B cell (primary cell): ENCODE measurements at regions not wholly inside any gene's neighbourhood (a gene's known extent, or its start where the extent isn't known, plus 50 kb on each side); places are given as distances from the start of the nearest gene placed in this dataset.

ENCODE experiments used
- ATAC-seq: fragments of 200-7000 bp; cut with Tn5 transposase; one replicate; pipeline ENCODE4 v1.10.0; 2021; ENCODE audit warnings: low read depth, mild to moderate bottlenecking, moderate number of reproducible peaks, moderate library complexity
- CTCF ChIA-PET: fragments of 350-600 bp; sonication (Branson Sonifier 250); formaldehyde crosslinking; loops from one replicate; lab custom pipeline; 2021; ENCODE audit warnings: antibody characterized with exemption, inconsistent platforms; lab: Charles Lee
- POLR2A ChIA-PET: fragments of 350-600 bp; sonication (Branson Sonifier 250); formaldehyde crosslinking; loops from one replicate; lab custom pipeline; 2021; ENCODE audit warnings: antibody characterized with exemption; lab: Charles Lee
- DNase-seq: peaks from one replicate; pipeline ENCODE4 v3.0.0; 2013
- H2AFZ ChIP-seq: 2 replicates; pipeline ENCODE4 v1.6.1; 2012; ENCODE audit warnings: mild to moderate bottlenecking, low read depth, low read length; ENCODE audit not compliant: insufficient read depth, poor library complexity, severe bottlenecking
- H3K27ac ChIP-seq, 2 donors: 1 replicate in 1 of 2; 2 replicates in 1 of 2; pipeline ENCODE4 v1.5.1; 2012 to 2013; ENCODE audit warnings: low read length in 2 of 2, mild to moderate bottlenecking in 2 of 2, moderate library complexity in 1 of 2
- H3K27me3 ChIP-seq, 4 experiments: fragments of 200-600 bp in 1 of 4; sonication (generic) in 1 of 4; replicated peaks in 1 of 4; 1 replicate in 2 of 4; 2 replicates in 2 of 4; pipeline versions ENCODE4 v1.6.1 to v1.7.0; 2013 to 2016; ENCODE audit warnings: low read length in 3 of 4, mild to moderate bottlenecking in 2 of 4, mixed read lengths in 1 of 4, moderate library complexity in 1 of 4; ENCODE audit not compliant: insufficient read depth in 4 of 4, control insufficient read depth in 3 of 4; ENCODE audit errors: control extremely low read depth in 1 of 4
- H3K36me3 ChIP-seq, 2 experiments: replicated peaks in 1 of 2; 1 replicate in 1 of 2; 2 replicates in 1 of 2; pipeline versions ENCODE4 v1.6.1 to v1.7.1; 2013; ENCODE audit warnings: low read length in 1 of 2; ENCODE audit not compliant: insufficient read depth in 2 of 2, control insufficient read depth in 1 of 2; ENCODE audit errors: control extremely low read depth in 1 of 2, extremely low read depth in 1 of 2
- H3K4me1 ChIP-seq, 2 donors: fragments of 200-600 bp in 1 of 2; sonication (generic) in 1 of 2; 1 replicate in 1 of 2; 2 replicates in 1 of 2; pipeline versions ENCODE4 v1.5.1 to v1.6.1; 2013 to 2017; ENCODE audit warnings: low read length in 2 of 2; ENCODE audit not compliant: control insufficient read depth in 2 of 2, insufficient read depth in 2 of 2
- H3K4me2 ChIP-seq: replicated peaks from 2 replicates; pipeline ENCODE3; 2012; ENCODE audit warnings: mild to moderate bottlenecking, low read depth, low read length; ENCODE audit not compliant: poor library complexity, severe bottlenecking
- H3K4me3 ChIP-seq, 5 experiments: fragments of 200-600 bp in 1 of 5; sonication (generic) in 1 of 5; 1 replicate in 3 of 5; 2 replicates in 2 of 5; pipeline versions ENCODE4 v1.5.1 to v1.7.0; 2011 to 2016; ENCODE audit warnings: low read length in 4 of 5, mild to moderate bottlenecking in 4 of 5, low read depth in 2 of 5, control low read depth in 1 of 5, moderate library complexity in 1 of 5; ENCODE audit not compliant: insufficient read depth in 1 of 5; ENCODE audit errors: control extremely low read depth in 1 of 5, extremely low read depth in 1 of 5
- H3K79me2 ChIP-seq: fragments of 200-600 bp; sonication (generic); one replicate; pipeline ENCODE4 v1.6.0; 2016; ENCODE audit warnings: low read length; ENCODE audit not compliant: control insufficient read depth, insufficient read depth
- H3K9ac ChIP-seq: fragments of 200-600 bp; sonication (generic); 2 replicates; pipeline ENCODE4 v1.6.1; 2017; ENCODE audit warnings: mild to moderate bottlenecking, low read length, moderate library complexity
- H3K9me3 ChIP-seq, 3 donors: one replicate each; pipeline versions ENCODE4 v1.6.1 to v1.7.1; 2013; ENCODE audit warnings: low read length in 2 of 3; ENCODE audit not compliant: control insufficient read depth in 2 of 3, insufficient read depth in 1 of 3; ENCODE audit errors: control extremely low read depth in 1 of 3
- H4K20me1 ChIP-seq: 2 replicates; pipeline ENCODE4 v1.6.0; 2012; ENCODE audit warnings: mild to moderate bottlenecking, low read length; ENCODE audit not compliant: insufficient read depth, control insufficient read depth, poor library complexity, severe bottlenecking
- H3K27ac Mint-ChIP-seq: one replicate; pipeline ENCODE4 v1.8.0; 2021; ENCODE audit warnings: mixed read lengths
- H3K27me3 Mint-ChIP-seq: one replicate; pipeline ENCODE4 v1.8.0; 2021; ENCODE audit warnings: mixed read lengths
- H3K4me1 Mint-ChIP-seq: one replicate; pipeline ENCODE4 v1.8.0; 2021; ENCODE audit warnings: mixed read lengths
- H3K4me3 Mint-ChIP-seq: one replicate; pipeline ENCODE4 v1.8.0; 2021; ENCODE audit warnings: mixed read lengths
- H3K9me3 Mint-ChIP-seq: one replicate; pipeline ENCODE4 v1.8.0; 2022; ENCODE audit warnings: mixed read lengths; ENCODE audit not compliant: insufficient read depth
- CTCF ChIP-seq: fragments of 200-600 bp; IDR thresholded peaks from one replicate; pipeline ENCODE4 v1.8.0; 2022; ENCODE audit warnings: antibody characterized with exemption, mild to moderate bottlenecking
- EZH2 ChIP-seq: IDR thresholded peaks from 2 replicates; pipeline ENCODE4 v1.6.1; 2012; ENCODE audit warnings: borderline replicate concordance, low read depth, mild to moderate bottlenecking, moderate library complexity, low read length; ENCODE audit not compliant: insufficient read depth, poor library complexity, severe bottlenecking
- WGBS: methylation state at CpG from one replicate; pipeline ENCODE4 v1.1.5; 2013; ENCODE audit warnings: missing lambda C conversion rate; ENCODE audit not compliant: insufficient coverage; 5-methylcytosine and 5-hydroxymethylcytosine counted together
- intact Hi-C: fragments of 100-400 bp; cut with micrococcal nuclease; formaldehyde crosslinking; loops from one replicate; pipeline ENCODE4 v1.10.0; 2022

- H3K79me2 ChIP-seq = no peaks in the 10 kb centered on the region
- ATAC-seq (no peak), DNase-seq (no peak)
- H3K27me3 ChIP-seq = no peaks in the 10 kb centered on the region
- peaks cover 0 to 3% (median 0%) of the 10 kb centered on the region in 3 donors for H3K9me3 ChIP-seq
- intact Hi-C loops = no loop called here
- H2AFZ ChIP-seq = no peak overlapping the region
- no peak overlapping the region for H3K4me3 Mint-ChIP-seq
- no CpG with 5 or more reads among the region's 2 CpGs for WGBS
- POLR2A ChIA-PET = no interaction called here
- H3K4me1 ChIP-seq = peaks cover 2 to 4% of the 10 kb centered on the region in 2 donors
- H3K4me1 Mint-ChIP-seq = peaks cover 8% of the 10 kb centered on the region
- H3K4me2 ChIP-seq = no peak overlapping the region
- no peaks in the 10 kb centered on the region for H4K20me1 ChIP-seq
- no peaks in the 10 kb centered on the region for H3K36me3 ChIP-seq
- CTCF ChIA-PET = no interaction called here
- no peak overlapping the region for H3K4me3 ChIP-seq
- no peaks in the 10 kb centered on the region for H3K27me3 Mint-ChIP-seq
- H3K27ac Mint-ChIP-seq = no peak overlapping the region
- H3K9me3 Mint-ChIP-seq = peaks cover 4% of the 10 kb centered on the region
- TF ChIP-seq EZH2 (no peak), CTCF (no peak)
- no peak overlapping the region for H3K27ac ChIP-seq
- H3K9ac ChIP-seq = no peak overlapping the region
These were observed 393.3 kb upstream of the CBLB start for GRCh38 chr3:106261915-106262683.

DNA sequence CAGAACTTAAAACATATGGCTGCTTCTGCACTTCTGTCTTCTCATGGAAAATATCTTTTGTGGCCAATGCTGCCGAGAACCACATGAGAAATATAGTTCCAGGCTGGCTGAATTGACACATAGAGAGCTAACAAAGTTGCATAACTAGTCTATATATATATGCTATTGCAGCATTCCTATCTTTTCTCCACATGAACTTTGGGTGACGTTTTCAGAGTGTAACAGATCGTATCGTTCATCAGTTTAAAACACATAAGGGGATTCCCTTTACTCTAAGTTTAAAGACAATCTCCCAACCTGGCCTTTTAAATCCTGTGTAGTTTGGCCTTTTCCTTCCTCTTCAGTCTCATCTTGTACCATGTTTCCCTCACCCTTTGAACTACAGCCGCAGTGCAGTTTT lies 394.2 kb upstream of the CBLB start:
- Histone ChIP-seq H3K79me2 (no peaks in the 10 kb centered on the region), H3K4me3 (no peak overlapping the region), H3K27ac (no peak overlapping the region), H3K27me3 (no peaks in the 10 kb centered on the region), H3K4me1 (peaks cover 3 to 7% of the 10 kb centered on the region in 2 donors), H3K9me3 (peaks cover 0 to 3% (median 0%) of the 10 kb centered on the region in 3 donors), H3K36me3 (no peaks in the 10 kb centered on the region), H2AFZ (no peak overlapping the region), H3K9ac (no peak overlapping the region), H4K20me1 (no peaks in the 10 kb centered on the region), H3K4me2 (no peak overlapping the region)
- no peak for ATAC-seq
- Mint-ChIP-seq H3K4me3 (no peak overlapping the region), H3K9me3 (peaks cover 4% of the 10 kb centered on the region), H3K27me3 (no peaks in the 10 kb centered on the region), H3K27ac (no peak overlapping the region), H3K4me1 (peaks cover 9% of the 10 kb centered on the region)
- intact Hi-C loops = no loop called here
- WGBS = 92% methylated on average over 1 of the region's 5 CpGs
- ChIA-PET POLR2A (no interaction called here), CTCF (no interaction called here)
- TF ChIP-seq EZH2 (no peak), CTCF (no peak)
- DNase-seq = no peak
